Fibroblast of lung (primary cell): ENCODE measurements at regions not wholly inside any gene's neighbourhood (a gene's known extent, or its start where the extent isn't known, plus 50 kb on each side); places are given as distances from the start of the nearest gene placed in this dataset.

Experiments used
- DNase-seq, 2 donors: peaks; one replicate each; pipeline versions ENCODE4 v3.0.0 to v3.0.0-alpha.2; 2010; ENCODE audit warnings: low read depth in 2 of 2
- H2AFZ ChIP-seq: 2 replicates; pipeline ENCODE4 v1.5.1; 2012; ENCODE audit warnings: low read length, control low read depth, inconsistent platforms
- H3K27ac ChIP-seq: 2 replicates; pipeline ENCODE4 v1.5.1; 2011; ENCODE audit warnings: low read length, control low read depth; ENCODE audit not compliant: insufficient read depth
- H3K27me3 ChIP-seq: 2 replicates; pipeline ENCODE4 v1.5.1; 2011; ENCODE audit warnings: mild to moderate bottlenecking, low read length; ENCODE audit not compliant: control insufficient read depth, insufficient read depth
- H3K36me3 ChIP-seq: 2 replicates; pipeline ENCODE4 v1.5.1; 2011; ENCODE audit warnings: low read length; ENCODE audit not compliant: control insufficient read depth, insufficient read depth
- H3K4me1 ChIP-seq: 2 replicates; pipeline ENCODE4 v1.5.1; 2011; ENCODE audit warnings: low read length; ENCODE audit not compliant: control insufficient read depth, insufficient read depth; ENCODE audit errors: extremely low read depth
- H3K4me2 ChIP-seq: 2 replicates; pipeline ENCODE4 v1.5.1; 2011; ENCODE audit warnings: low read length, control low read depth; ENCODE audit not compliant: insufficient read depth; ENCODE audit errors: extremely low read depth
- H3K4me3 ChIP-seq, 4 experiments: fragments of 200-600 bp in 1 of 4; sonication (generic) in 1 of 4; replicated peaks in 1 of 4; 2 replicates each; pipeline ENCODE4 v1.5.1; 2011 to 2016; ENCODE audit warnings: low read length in 4 of 4, low read depth in 3 of 4, mild to moderate bottlenecking in 3 of 4, control low read depth in 2 of 4, inconsistent platforms in 1 of 4, mixed read lengths in 1 of 4; ENCODE audit not compliant: insufficient read depth in 1 of 4; ENCODE audit errors: control extremely low read depth in 1 of 4
- H3K79me2 ChIP-seq: 2 replicates; pipeline ENCODE4 v1.5.1; 2012; ENCODE audit warnings: mild to moderate bottlenecking, low read length, inconsistent platforms; ENCODE audit not compliant: control insufficient read depth, insufficient read depth
- H3K9ac ChIP-seq: 2 replicates; pipeline ENCODE4 v1.5.1; 2011; ENCODE audit warnings: mild to moderate bottlenecking, low read length, control low read depth; ENCODE audit not compliant: insufficient read depth
- H3K9me3 ChIP-seq: 2 replicates; pipeline ENCODE4 v1.5.1; 2012; ENCODE audit warnings: low read depth, low read length; ENCODE audit not compliant: control insufficient read depth, insufficient read depth
- H4K20me1 ChIP-seq: 2 replicates; pipeline ENCODE4 v1.5.1; 2011; ENCODE audit warnings: low read length; ENCODE audit not compliant: control insufficient read depth, insufficient read depth; ENCODE audit errors: extremely low read depth
- EZH2 ChIP-seq: IDR thresholded peaks from 2 replicates; pipeline ENCODE4 v1.5.1; 2012; ENCODE audit warnings: low read length, control low read depth, mild to moderate bottlenecking; ENCODE audit errors: missing control alignments
- TF ChIP-seq, protein P1 (sequence below), 2 donors: IDR thresholded peaks in 1 of 2; conservative IDR thresholded peaks in 1 of 2; 1 replicate in 1 of 2; 2 replicates in 1 of 2; pipeline ENCODE4 v1.5.1; 2011 to 2012; ENCODE audit warnings: low read length in 2 of 2, control low read depth in 1 of 2, inconsistent platforms in 1 of 2, low read depth in 1 of 2, mild to moderate bottlenecking in 1 of 2

DNA sequence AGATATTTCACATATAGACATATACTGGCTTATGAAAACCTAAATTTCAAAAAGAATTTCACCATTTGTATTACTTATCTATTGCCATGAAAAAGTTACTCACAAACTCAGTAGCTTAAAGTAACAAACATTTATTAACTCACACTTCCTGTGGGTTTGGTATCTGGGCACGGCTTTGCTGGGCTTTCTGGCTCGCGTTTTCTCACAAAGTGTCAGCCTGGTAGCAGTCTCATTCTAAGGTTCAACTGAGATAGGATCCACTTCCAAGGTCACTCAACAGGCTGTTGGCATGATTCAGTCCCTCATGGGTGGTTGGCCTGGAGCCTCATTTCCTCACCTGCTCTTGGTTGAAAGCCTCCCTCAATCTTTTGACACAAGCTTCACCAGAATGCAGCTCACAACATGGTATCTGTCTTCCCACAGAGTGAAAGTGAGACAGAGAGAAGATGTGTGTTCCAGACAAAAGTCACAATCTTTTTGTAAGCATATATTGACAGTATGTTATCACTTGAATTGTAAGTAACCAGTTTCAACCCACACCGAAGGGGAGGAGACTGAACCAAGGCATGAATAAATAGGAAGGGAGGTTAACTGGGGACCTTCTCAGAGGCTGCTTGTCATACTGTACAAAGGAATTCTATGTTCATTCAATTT is 1065.8 kb upstream of the SPRY2 start:
- Histone ChIP-seq H3K27me3 (no peaks in the 10 kb centered on the region), H3K27ac (no peak overlapping the region), H3K9ac (no peak overlapping the region), H2AFZ (no peak overlapping the region), H3K9me3 (no peaks in the 10 kb centered on the region), H3K79me2 (no peaks in the 10 kb centered on the region), H3K4me2 (no peak overlapping the region), H3K4me3 (no peak overlapping the region), H4K20me1 (no peaks in the 10 kb centered on the region), H3K4me1 (no peaks in the 10 kb centered on the region), H3K36me3 (no peaks in the 10 kb centered on the region)
- TF ChIP-seq, protein P1, sequence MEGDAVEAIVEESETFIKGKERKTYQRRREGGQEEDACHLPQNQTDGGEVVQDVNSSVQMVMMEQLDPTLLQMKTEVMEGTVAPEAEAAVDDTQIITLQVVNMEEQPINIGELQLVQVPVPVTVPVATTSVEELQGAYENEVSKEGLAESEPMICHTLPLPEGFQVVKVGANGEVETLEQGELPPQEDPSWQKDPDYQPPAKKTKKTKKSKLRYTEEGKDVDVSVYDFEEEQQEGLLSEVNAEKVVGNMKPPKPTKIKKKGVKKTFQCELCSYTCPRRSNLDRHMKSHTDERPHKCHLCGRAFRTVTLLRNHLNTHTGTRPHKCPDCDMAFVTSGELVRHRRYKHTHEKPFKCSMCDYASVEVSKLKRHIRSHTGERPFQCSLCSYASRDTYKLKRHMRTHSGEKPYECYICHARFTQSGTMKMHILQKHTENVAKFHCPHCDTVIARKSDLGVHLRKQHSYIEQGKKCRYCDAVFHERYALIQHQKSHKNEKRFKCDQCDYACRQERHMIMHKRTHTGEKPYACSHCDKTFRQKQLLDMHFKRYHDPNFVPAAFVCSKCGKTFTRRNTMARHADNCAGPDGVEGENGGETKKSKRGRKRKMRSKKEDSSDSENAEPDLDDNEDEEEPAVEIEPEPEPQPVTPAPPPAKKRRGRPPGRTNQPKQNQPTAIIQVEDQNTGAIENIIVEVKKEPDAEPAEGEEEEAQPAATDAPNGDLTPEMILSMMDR (conservative IDR thresholded peaks at IDR 0.05 in 1 of 2, IDR thresholded peaks at IDR 0.05 in 1 of 2; ENCODE audit: low read depth in 1 of 2, low read length in 2 of 2) = no peak
- no peak for TF ChIP-seq EZH2
- DNase-seq = no peak

DNA sequence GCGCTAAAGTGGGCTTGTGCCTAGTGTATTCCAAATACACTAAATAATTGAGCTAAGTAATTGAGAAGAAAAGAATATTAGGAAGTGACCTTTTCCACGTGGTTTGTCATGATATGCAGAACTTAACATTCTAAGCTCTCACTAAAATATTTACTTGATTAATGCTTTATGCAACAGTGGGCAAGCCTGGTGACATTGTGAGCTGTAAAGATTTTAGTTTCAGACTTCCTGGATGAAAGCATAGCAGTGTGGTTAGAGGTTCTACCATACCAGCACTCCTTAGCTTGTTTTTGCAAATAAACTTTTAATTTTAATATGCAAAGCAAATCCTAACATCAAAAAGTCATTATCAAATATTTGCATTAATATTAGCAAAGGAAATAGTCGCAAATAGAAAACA is 1065.1 kb upstream of the SPRY2 start:
- Histone ChIP-seq H3K27me3 (no peaks in the 10 kb centered on the region), H3K79me2 (no peaks in the 10 kb centered on the region), H4K20me1 (no peaks in the 10 kb centered on the region), H3K4me2 (no peak overlapping the region), H3K27ac (no peak overlapping the region), H3K9me3 (no peaks in the 10 kb centered on the region), H3K4me3 (no peak overlapping the region), H2AFZ (no peak overlapping the region), H3K36me3 (no peaks in the 10 kb centered on the region), H3K4me1 (no peaks in the 10 kb centered on the region), H3K9ac (no peak overlapping the region)
- no peak for DNase-seq
- no peak for TF ChIP-seq EZH2
- TF ChIP-seq, protein P1 (conservative IDR thresholded peaks at IDR 0.05 in 1 of 2, IDR thresholded peaks at IDR 0.05 in 1 of 2; ENCODE audit: low read depth in 1 of 2, low read length in 2 of 2) = no peak

DNA sequence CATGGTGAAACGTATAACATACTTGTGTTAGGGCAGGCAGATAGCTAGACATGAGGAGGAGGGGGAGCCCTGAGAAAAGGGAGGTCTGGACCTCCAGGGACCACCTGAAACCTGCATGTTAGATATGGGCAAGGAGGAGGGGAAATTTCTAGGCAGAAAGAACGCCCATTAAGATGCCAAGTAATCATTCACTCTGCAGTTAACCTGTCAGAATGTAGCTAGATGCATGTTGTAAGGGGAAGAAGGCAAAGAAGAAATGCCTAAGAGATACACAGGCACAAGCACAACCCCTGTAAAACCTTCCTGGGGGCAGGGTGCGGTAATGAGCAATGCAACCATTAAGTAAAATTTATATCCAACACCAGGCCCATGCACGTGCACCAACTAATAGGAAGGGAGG is 1055.3 kb upstream of the SPRY2 start:
- DNase-seq = no peak
- no peak overlapping the region for H2AFZ ChIP-seq
- no peaks in the 10 kb centered on the region for H3K4me1 ChIP-seq
- no peaks in the 10 kb centered on the region for H3K27me3 ChIP-seq
- H3K4me3 ChIP-seq = no peak overlapping the region
- no peak overlapping the region for H3K27ac ChIP-seq
- no peaks in the 10 kb centered on the region for H3K9me3 ChIP-seq
- H3K36me3 ChIP-seq = no peaks in the 10 kb centered on the region
- no peaks in the 10 kb centered on the region for H4K20me1 ChIP-seq
- H3K9ac ChIP-seq = no peak overlapping the region
- H3K79me2 ChIP-seq = no peaks in the 10 kb centered on the region
- H3K4me2 ChIP-seq = no peak overlapping the region
- TF ChIP-seq, protein P1 (conservative IDR thresholded peaks at IDR 0.05 in 1 of 2, IDR thresholded peaks at IDR 0.05 in 1 of 2; ENCODE audit: low read depth in 1 of 2, low read length in 2 of 2) = no peak
- no peak for TF ChIP-seq EZH2
